ENCODE measurements at regions not wholly inside any gene's neighbourhood (a gene's known extent, or its start where the extent isn't known, plus 50 kb on each side); places are given as distances from the start of the nearest gene placed in this dataset.

DNA sequence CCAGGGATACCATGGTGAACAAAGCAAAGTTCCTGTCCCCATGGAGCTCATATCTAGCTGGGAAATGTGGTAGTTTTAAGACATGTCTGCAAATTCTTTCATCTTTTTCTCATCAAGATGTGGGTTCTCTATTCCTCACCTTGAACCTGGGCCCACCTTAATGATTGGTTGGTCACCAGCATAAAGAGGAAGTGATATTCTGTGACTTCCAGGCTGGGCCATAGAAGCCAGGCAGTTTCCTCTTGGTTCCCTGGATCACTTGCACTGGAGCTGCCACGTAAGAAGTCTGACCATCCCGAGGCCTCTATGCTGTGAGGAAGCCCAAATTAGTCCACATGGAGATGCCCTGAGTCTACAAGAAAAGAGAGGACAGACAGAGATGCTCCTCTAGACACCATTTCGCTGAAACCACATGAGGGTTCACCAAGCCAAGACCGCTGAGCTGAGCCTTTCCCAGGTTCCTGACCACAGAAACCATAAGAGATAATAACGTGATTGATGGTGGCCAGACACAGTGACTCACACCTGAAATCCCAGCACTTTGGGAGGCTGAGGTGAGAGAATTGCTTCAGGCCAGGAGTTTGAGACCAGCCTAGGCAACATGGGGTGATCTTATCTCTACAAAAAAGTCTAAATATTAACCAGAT, 119.5 kb upstream of the ISX start:
- Histone ChIP-seq H3K79me2 (ENCODE audit: insufficient read depth, low read length) (no peaks in the 10 kb centered on the region), H3K9ac (ENCODE audit: insufficient read depth, low read depth, low read length) (no peak overlapping the region), H2AFZ (ENCODE audit: low read length) (no peak overlapping the region), H3K4me1 (ENCODE audit: insufficient read depth, low read length) (no peaks in the 10 kb centered on the region), H3K27ac (ENCODE audit: extremely low read length, insufficient read depth, low read length) (no peak overlapping the region), H3K9me3 (ENCODE audit: low read length) (no peaks in the 10 kb centered on the region), H3K4me2 (ENCODE audit: low read depth, low read length) (no peak overlapping the region), H4K20me1 (ENCODE audit: insufficient read depth, low read length) (no peaks in the 10 kb centered on the region), H3K27me3 (ENCODE audit: control insufficient read depth in 1 of 2, insufficient read depth in 2 of 2, low read length in 2 of 2) (no peaks in the 10 kb centered on the region; a peak in 1 of 5 replicates), H3K4me3 (replicated peaks in 1 of 3; ENCODE audit: insufficient read depth in 1 of 3, low read depth in 2 of 3, low read length in 3 of 3) (no peak overlapping the region), H3K36me3 (replicated peaks in 1 of 2; ENCODE audit: control insufficient read depth in 1 of 2, insufficient read depth in 2 of 2, low read length in 2 of 2) (no peaks in the 10 kb centered on the region)
- in situ Hi-C loops (cut with HindIII; ENCODE audit: extremely low pct_ligation_motif_present, low pct_unique_long_range_greater_than_20kb) (no loop called here), intact Hi-C loops (cut with micrococcal nuclease; ENCODE audit: unreplicated experiment) (no loop called here)
- ChIA-PET POLR2A (no interaction called here), CTCF (ENCODE audit: low intra/inter-chr PET ratio, low total read pairs) (no interaction called here)
- TF ChIP-seq ELF1 (CRISPR knock-in tag; IDR thresholded peaks at IDR 0.05): no peak
- no peak for TF ChIP-seq CBX2 (IDR thresholded peaks at IDR 0.05; ENCODE audit: low read depth, low read length)
- TF ChIP-seq CBX2 (CRISPR knock-in tag; IDR thresholded peaks at IDR 0.05; ENCODE audit: low read depth): no peak
- TF ChIP-seq NFKB2 (CRISPR knock-in tag; IDR thresholded peaks at IDR 0.05; ENCODE audit: borderline replicate concordance): no peak
- TF ChIP-seq ZNF709 (CRISPR knock-in tag; IDR thresholded peaks at IDR 0.05): no peak
- TF ChIP-seq ELF4 (CRISPR knock-in tag; IDR thresholded peaks at IDR 0.05; ENCODE audit: borderline replicate concordance): no peak
- TF ChIP-seq, protein P1, sequence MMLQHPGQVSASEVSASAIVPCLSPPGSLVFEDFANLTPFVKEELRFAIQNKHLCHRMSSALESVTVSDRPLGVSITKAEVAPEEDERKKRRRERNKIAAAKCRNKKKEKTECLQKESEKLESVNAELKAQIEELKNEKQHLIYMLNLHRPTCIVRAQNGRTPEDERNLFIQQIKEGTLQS (CRISPR knock-in tag; IDR thresholded peaks at IDR 0.05): no peak
- TF ChIP-seq ZNF496 (CRISPR knock-in tag; IDR thresholded peaks at IDR 0.05; ENCODE audit: insufficient replicate concordance): no peak
- TF ChIP-seq MATR3 (CRISPR knock-in tag; IDR thresholded peaks at IDR 0.05): no peak
- TF ChIP-seq ZFP62 (CRISPR knock-in tag; IDR thresholded peaks at IDR 0.05): no peak
- TF ChIP-seq, protein P2, sequence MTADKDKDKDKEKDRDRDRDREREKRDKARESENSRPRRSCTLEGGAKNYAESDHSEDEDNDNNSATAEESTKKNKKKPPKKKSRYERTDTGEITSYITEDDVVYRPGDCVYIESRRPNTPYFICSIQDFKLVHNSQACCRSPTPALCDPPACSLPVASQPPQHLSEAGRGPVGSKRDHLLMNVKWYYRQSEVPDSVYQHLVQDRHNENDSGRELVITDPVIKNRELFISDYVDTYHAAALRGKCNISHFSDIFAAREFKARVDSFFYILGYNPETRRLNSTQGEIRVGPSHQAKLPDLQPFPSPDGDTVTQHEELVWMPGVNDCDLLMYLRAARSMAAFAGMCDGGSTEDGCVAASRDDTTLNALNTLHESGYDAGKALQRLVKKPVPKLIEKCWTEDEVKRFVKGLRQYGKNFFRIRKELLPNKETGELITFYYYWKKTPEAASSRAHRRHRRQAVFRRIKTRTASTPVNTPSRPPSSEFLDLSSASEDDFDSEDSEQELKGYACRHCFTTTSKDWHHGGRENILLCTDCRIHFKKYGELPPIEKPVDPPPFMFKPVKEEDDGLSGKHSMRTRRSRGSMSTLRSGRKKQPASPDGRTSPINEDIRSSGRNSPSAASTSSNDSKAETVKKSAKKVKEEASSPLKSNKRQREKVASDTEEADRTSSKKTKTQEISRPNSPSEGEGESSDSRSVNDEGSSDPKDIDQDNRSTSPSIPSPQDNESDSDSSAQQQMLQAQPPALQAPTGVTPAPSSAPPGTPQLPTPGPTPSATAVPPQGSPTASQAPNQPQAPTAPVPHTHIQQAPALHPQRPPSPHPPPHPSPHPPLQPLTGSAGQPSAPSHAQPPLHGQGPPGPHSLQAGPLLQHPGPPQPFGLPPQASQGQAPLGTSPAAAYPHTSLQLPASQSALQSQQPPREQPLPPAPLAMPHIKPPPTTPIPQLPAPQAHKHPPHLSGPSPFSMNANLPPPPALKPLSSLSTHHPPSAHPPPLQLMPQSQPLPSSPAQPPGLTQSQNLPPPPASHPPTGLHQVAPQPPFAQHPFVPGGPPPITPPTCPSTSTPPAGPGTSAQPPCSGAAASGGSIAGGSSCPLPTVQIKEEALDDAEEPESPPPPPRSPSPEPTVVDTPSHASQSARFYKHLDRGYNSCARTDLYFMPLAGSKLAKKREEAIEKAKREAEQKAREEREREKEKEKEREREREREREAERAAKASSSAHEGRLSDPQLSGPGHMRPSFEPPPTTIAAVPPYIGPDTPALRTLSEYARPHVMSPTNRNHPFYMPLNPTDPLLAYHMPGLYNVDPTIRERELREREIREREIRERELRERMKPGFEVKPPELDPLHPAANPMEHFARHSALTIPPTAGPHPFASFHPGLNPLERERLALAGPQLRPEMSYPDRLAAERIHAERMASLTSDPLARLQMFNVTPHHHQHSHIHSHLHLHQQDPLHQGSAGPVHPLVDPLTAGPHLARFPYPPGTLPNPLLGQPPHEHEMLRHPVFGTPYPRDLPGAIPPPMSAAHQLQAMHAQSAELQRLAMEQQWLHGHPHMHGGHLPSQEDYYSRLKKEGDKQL (CRISPR knock-in tag; IDR thresholded peaks at IDR 0.05; ENCODE audit: low read depth): no peak
- TF ChIP-seq NR2F2 (IDR thresholded peaks at IDR 0.05; ENCODE audit: borderline replicate concordance, low read depth): no peak
- ATAC-seq (no peak), FAIRE-seq (no peak), DNase-seq (ENCODE audit: low spot score) (no peak)
- BruUV-seq (replicated peaks): no TSS peak
- WGBS (ENCODE audit: low lambda C conversion rate): 6% methylated on average over 5 of the region's 5 CpGs

Data from HepG2 (cell line).